ENCODE measurements at regions not wholly inside any gene's neighbourhood (a gene's known extent, or its start where the extent isn't known, plus 50 kb on each side); places are given as distances from the start of the nearest gene placed in this dataset.

DNA sequence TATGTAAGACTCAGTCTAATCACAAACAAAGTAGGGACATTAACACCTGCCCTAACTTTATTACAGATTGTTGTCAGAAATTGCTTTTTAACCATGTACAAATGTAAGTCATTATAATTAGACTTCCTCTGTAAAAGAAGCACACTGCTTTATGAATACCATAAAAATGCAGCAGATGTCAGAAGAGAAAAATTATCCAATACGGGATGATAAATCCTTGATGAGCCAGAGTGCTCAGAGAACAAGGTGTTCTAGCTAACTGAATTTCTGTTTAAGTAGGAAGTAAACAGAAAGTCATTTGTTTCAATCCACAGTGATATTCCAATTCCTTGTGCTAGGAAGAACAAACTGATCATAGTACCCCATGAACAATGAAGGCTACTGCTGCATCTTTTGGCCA, 54.6 kb upstream of the BMPER start:
- H3K27me3 ChIP-seq (ENCODE audit: control insufficient read depth in 3 of 3, insufficient read depth in 3 of 3, low read length in 3 of 3) = no peaks in the 10 kb centered on the region

DNA sequence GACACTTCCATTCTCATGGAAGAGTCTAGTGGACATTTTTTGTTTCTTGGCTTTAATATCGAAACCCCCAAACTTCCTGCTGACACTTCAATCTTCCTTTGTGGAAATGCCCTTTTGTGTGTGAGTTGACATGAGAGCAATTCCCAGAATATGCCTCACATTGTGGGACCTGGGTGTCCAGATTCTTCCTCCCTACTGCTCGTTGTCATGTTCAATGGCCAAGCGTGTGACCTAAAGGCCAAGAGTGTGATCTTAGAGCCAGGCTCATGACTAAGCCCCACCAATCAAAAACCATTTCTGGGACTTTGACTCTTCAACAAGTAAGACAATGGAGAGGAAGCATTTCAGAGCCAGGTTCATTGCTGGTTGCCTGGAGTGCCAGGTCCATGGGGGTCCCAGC, 52.5 kb upstream of the BMPER start:
- Histone ChIP-seq H3K9ac (ENCODE audit: low read depth in 1 of 3, low read length in 3 of 3) (no peak overlapping the region), H3K36me3 (ENCODE audit: control insufficient read depth in 3 of 3, insufficient read depth in 3 of 3, low read length in 3 of 3) (no peaks in the 10 kb centered on the region), H3K4me1 (ENCODE audit: control insufficient read depth in 3 of 3, insufficient read depth in 3 of 3, low read length in 3 of 3) (no peaks in the 10 kb centered on the region), H3K9me3 (ENCODE audit: control insufficient read depth in 3 of 3, low read length in 3 of 3) (no peaks in the 10 kb centered on the region), H3K4me3 (ENCODE audit: low read length in 3 of 3) (no peak overlapping the region), H3K27me3 (ENCODE audit: control insufficient read depth in 3 of 3, insufficient read depth in 3 of 3, low read length in 3 of 3) (no peaks in the 10 kb centered on the region), H3K27ac (ENCODE audit: low read depth, low read length) (no peak overlapping the region)

More for the DNA sequence above, 54.6 kb upstream of the BMPER start:
- H3K36me3 ChIP-seq (ENCODE audit: control insufficient read depth in 3 of 3, insufficient read depth in 3 of 3, low read length in 3 of 3) = no peaks in the 10 kb centered on the region
- H3K4me1 ChIP-seq (ENCODE audit: control insufficient read depth in 3 of 3, insufficient read depth in 3 of 3, low read length in 3 of 3) = peaks cover 5 to 6% (median 5%) of the 10 kb centered on the region in 3 donors
- H3K9me3 ChIP-seq (ENCODE audit: control insufficient read depth in 3 of 3, low read length in 3 of 3) = no peaks in the 10 kb centered on the region
- H3K27ac ChIP-seq (ENCODE audit: low read depth, low read length) = no peak overlapping the region
- no peak overlapping the region for H3K4me3 ChIP-seq (ENCODE audit: low read length in 3 of 3)
- H3K9ac ChIP-seq (ENCODE audit: low read depth in 1 of 3, low read length in 3 of 3) = no peak overlapping the region

DNA sequence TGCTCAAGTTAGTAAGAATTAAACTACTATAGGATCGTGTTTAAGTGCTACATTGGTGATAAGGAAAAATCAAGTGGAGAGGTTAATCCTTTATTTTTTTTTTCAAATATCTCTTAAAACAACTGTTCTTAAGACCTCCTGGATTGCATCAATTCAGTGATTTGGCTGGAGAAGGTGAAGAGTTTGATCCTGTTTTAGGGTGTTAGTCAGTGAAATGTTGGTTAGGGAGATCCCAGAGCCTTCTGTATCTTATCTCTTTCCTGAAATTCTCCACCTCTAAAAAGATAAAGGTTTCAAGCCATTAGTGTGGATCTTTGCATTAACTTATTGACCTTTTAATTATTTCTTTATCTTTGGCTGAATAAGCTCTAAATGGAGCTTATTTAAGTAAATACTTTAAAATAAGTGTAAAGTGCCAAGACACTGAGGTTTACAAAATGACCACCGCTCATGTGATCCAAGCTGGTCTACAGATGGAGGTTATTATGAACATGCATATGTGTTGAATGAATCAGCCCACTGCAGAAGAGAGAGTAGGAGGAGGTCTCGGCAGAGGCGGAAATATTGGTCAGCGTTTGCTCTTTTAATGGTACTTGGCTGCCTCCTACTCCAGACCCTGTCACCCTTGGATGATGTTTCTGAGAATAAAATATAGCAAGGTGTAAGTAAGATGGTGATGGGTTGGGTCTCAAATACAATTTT, 51.8 kb upstream of the BMPER start:
- no peak overlapping the region for H3K9ac ChIP-seq (ENCODE audit: low read depth in 1 of 3, low read length in 3 of 3)
- H3K27ac ChIP-seq (ENCODE audit: low read depth, low read length) = no peak overlapping the region
- no peaks in the 10 kb centered on the region for H3K27me3 ChIP-seq (ENCODE audit: control insufficient read depth in 3 of 3, insufficient read depth in 3 of 3, low read length in 3 of 3)
- H3K4me3 ChIP-seq (ENCODE audit: low read length in 3 of 3) = no peak overlapping the region
- no peaks in the 10 kb centered on the region for H3K4me1 ChIP-seq (ENCODE audit: control insufficient read depth in 3 of 3, insufficient read depth in 3 of 3, low read length in 3 of 3)
- H3K36me3 ChIP-seq (ENCODE audit: control insufficient read depth in 3 of 3, insufficient read depth in 3 of 3, low read length in 3 of 3) = no peaks in the 10 kb centered on the region
- no peaks in the 10 kb centered on the region for H3K9me3 ChIP-seq (ENCODE audit: control insufficient read depth in 3 of 3, low read length in 3 of 3)

DNA sequence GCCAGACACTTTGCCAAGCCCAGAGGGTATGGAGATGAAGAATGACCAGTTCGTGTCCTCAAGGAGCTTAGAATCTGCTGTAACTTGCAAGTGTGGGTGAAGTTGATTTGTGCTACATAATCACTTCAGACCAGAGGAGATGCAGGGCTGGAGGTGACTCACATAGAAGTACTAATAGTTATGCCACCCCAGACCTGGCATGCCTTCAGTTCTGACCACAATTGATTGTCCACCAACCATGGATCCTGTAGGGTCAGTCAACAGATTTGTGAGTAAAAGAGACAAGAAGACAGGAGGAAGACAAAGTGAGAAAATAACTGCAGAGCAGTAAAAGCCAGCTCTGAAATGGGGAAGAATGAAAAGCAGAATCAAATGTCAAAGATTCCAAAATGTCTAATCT, 51.2 kb upstream of the BMPER start:
- no peak overlapping the region for H3K9ac ChIP-seq (ENCODE audit: low read depth in 1 of 3, low read length in 3 of 3)
- no peak overlapping the region for H3K4me3 ChIP-seq (ENCODE audit: low read length in 3 of 3)
- H3K27me3 ChIP-seq (ENCODE audit: control insufficient read depth in 3 of 3, insufficient read depth in 3 of 3, low read length in 3 of 3) = no peaks in the 10 kb centered on the region
- H3K36me3 ChIP-seq (ENCODE audit: control insufficient read depth in 3 of 3, insufficient read depth in 3 of 3, low read length in 3 of 3) = no peaks in the 10 kb centered on the region
- no peaks in the 10 kb centered on the region for H3K4me1 ChIP-seq (ENCODE audit: control insufficient read depth in 3 of 3, insufficient read depth in 3 of 3, low read length in 3 of 3)
- no peaks in the 10 kb centered on the region for H3K9me3 ChIP-seq (ENCODE audit: control insufficient read depth in 3 of 3, low read length in 3 of 3)
- no peak overlapping the region for H3K27ac ChIP-seq (ENCODE audit: low read depth, low read length)

DNA sequence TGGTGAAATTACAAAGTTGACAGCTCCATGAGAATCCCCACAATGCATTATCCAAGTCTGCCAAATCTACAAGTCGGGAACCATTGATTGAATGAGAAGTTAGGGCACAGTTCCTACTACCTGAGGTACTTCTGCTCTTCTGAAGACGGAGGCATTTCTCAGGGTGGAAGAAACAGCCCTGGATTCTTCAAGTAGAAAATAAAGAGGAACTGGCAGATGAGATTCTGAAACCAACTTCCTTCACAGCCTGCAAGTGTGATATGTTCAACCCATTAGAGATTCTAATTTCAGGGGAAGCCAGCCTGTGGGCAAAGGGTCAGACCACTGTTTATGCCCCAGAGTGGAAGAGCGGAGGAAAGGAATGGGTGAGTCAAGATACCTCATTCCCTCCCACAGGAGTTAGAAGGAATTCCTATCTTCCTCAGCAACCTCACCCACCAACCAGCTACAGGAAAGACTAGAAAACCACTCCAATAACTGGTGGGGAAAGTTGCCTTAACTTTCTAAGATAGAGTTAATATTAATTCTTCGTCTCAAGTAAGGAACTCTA, 50.5 kb upstream of the BMPER start:
- H3K36me3 ChIP-seq (ENCODE audit: control insufficient read depth in 3 of 3, insufficient read depth in 3 of 3, low read length in 3 of 3) = no peaks in the 10 kb centered on the region
- no peaks in the 10 kb centered on the region for H3K9me3 ChIP-seq (ENCODE audit: control insufficient read depth in 3 of 3, low read length in 3 of 3)
- no peak overlapping the region for H3K9ac ChIP-seq (ENCODE audit: low read depth in 1 of 3, low read length in 3 of 3)
- no peak overlapping the region for H3K4me3 ChIP-seq (ENCODE audit: low read length in 3 of 3)
- H3K27me3 ChIP-seq (ENCODE audit: control insufficient read depth in 3 of 3, insufficient read depth in 3 of 3, low read length in 3 of 3) = no peaks in the 10 kb centered on the region
- no peaks in the 10 kb centered on the region for H3K4me1 ChIP-seq (ENCODE audit: control insufficient read depth in 3 of 3, insufficient read depth in 3 of 3, low read length in 3 of 3)
- H3K27ac ChIP-seq (ENCODE audit: low read depth, low read length) = no peak overlapping the region

Data from skeletal muscle tissue (tissue), 3 donors.